ENCODE measurements at regions not wholly inside any gene's neighbourhood (a gene's known extent, or its start where the extent isn't known, plus 50 kb on each side); places are given as distances from the start of the nearest gene placed in this dataset.

GRCh38 chr7:32167815-32168214 is 97.6 kb upstream of the PDE1C start:
- POLR2A ChIA-PET, result no interaction called here
- H3K9me3 ChIP-seq (ENCODE audit: control extremely low read depth in 1 of 5, control insufficient read depth in 4 of 5, insufficient read depth in 2 of 5, low read depth in 1 of 5, low read length in 4 of 5), result no peaks in the 10 kb centered on the region
- CTCF ChIA-PET, result no interaction called here
- H3K27ac ChIP-seq (ENCODE audit: insufficient read depth in 1 of 2, low read depth in 1 of 2, low read length in 2 of 2, poor library complexity in 1 of 2, severe bottlenecking in 2 of 2), result no peak overlapping the region
- no peaks in the 10 kb centered on the region for H3K27me3 ChIP-seq (replicated peaks in 2 of 5; ENCODE audit: control insufficient read depth in 4 of 5, insufficient read depth in 5 of 5, low read length in 4 of 5)
- no peak for DNase-seq
- H3K4me3 ChIP-seq (ENCODE audit: control insufficient read depth in 1 of 7, extremely low read depth in 1 of 7, insufficient read depth in 4 of 7, low read depth in 2 of 7, low read length in 6 of 7), result no peak overlapping the region
- no peaks in the 10 kb centered on the region for H3K4me1 ChIP-seq (ENCODE audit: control extremely low read depth in 1 of 4, control insufficient read depth in 4 of 4, insufficient read depth in 4 of 4, low read length in 3 of 4)
- no peaks in the 10 kb centered on the region for H3K36me3 ChIP-seq (ENCODE audit: control insufficient read depth in 4 of 4, insufficient read depth in 4 of 4, low read length in 3 of 4)

- Histone ChIP-seq H3K27ac (ENCODE audit: insufficient read depth in 1 of 2, low read depth in 1 of 2, low read length in 2 of 2, poor library complexity in 1 of 2, severe bottlenecking in 2 of 2) (no peak overlapping the region), H3K9me3 (ENCODE audit: control extremely low read depth in 1 of 5, control insufficient read depth in 4 of 5, insufficient read depth in 2 of 5, low read depth in 1 of 5, low read length in 4 of 5) (no peaks in the 10 kb centered on the region), H3K4me3 (ENCODE audit: control insufficient read depth in 1 of 7, extremely low read depth in 1 of 7, insufficient read depth in 4 of 7, low read depth in 2 of 7, low read length in 6 of 7) (no peak overlapping the region), H3K27me3 (replicated peaks in 2 of 5; ENCODE audit: control insufficient read depth in 4 of 5, insufficient read depth in 5 of 5, low read length in 4 of 5) (no peaks in the 10 kb centered on the region), H3K36me3 (ENCODE audit: control insufficient read depth in 4 of 4, insufficient read depth in 4 of 4, low read length in 3 of 4) (no peaks in the 10 kb centered on the region), H3K4me1 (ENCODE audit: control extremely low read depth in 1 of 4, control insufficient read depth in 4 of 4, insufficient read depth in 4 of 4, low read length in 3 of 4) (no peaks in the 10 kb centered on the region)
- ChIA-PET CTCF (interaction anchor here (1.2 kb wide), 1 partner anchor 39 kb away, joined by 3 read pairs; no protein-coding TSS in a partner anchor), POLR2A (no interaction called here)
- 100% methylated on average over 1 of the region's 2 CpGs for WGBS (ENCODE audit: insufficient coverage)
- DNase-seq, result no peak
Observed at GRCh38 chr7:32167256-32167655, 97.0 kb upstream of the PDE1C start.

- WGBS (ENCODE audit: insufficient coverage), result 100% methylated on average over 1 of the region's 1 CpG
- Histone ChIP-seq H3K27ac (ENCODE audit: insufficient read depth in 1 of 2, low read depth in 1 of 2, low read length in 2 of 2, poor library complexity in 1 of 2, severe bottlenecking in 2 of 2) (no peak overlapping the region), H3K4me1 (ENCODE audit: control extremely low read depth in 1 of 4, control insufficient read depth in 4 of 4, insufficient read depth in 4 of 4, low read length in 3 of 4) (no peaks in the 10 kb centered on the region), H3K4me3 (ENCODE audit: control insufficient read depth in 1 of 7, extremely low read depth in 1 of 7, insufficient read depth in 4 of 7, low read depth in 2 of 7, low read length in 6 of 7) (no peak overlapping the region), H3K9me3 (ENCODE audit: control extremely low read depth in 1 of 5, control insufficient read depth in 4 of 5, insufficient read depth in 2 of 5, low read depth in 1 of 5, low read length in 4 of 5) (no peaks in the 10 kb centered on the region), H3K36me3 (ENCODE audit: control insufficient read depth in 4 of 4, insufficient read depth in 4 of 4, low read length in 3 of 4) (no peaks in the 10 kb centered on the region), H3K27me3 (replicated peaks in 2 of 5; ENCODE audit: control insufficient read depth in 4 of 5, insufficient read depth in 5 of 5, low read length in 4 of 5) (no peaks in the 10 kb centered on the region)
- peak in 1 of 3 donors; percentile 27 for DNase-seq
- CTCF ChIA-PET, result no interaction called here
- POLR2A ChIA-PET, result no interaction called here
Observed at GRCh38 chr7:32164341-32164996, 94.3 kb upstream of the PDE1C start.

GRCh38 chr7:32163896-32164295 is 93.7 kb upstream of the PDE1C start:
- POLR2A ChIA-PET, result interaction anchor here (0.6 kb wide), 1 partner anchor 395 kb away, joined by 3 read pairs; no protein-coding TSS in a partner anchor
- Histone ChIP-seq H3K4me1 (ENCODE audit: control extremely low read depth in 1 of 4, control insufficient read depth in 4 of 4, insufficient read depth in 4 of 4, low read length in 3 of 4) (no peaks in the 10 kb centered on the region), H3K27ac (ENCODE audit: insufficient read depth in 1 of 2, low read depth in 1 of 2, low read length in 2 of 2, poor library complexity in 1 of 2, severe bottlenecking in 2 of 2) (no peak overlapping the region), H3K27me3 (replicated peaks in 2 of 5; ENCODE audit: control insufficient read depth in 4 of 5, insufficient read depth in 5 of 5, low read length in 4 of 5) (no peaks in the 10 kb centered on the region), H3K36me3 (ENCODE audit: control insufficient read depth in 4 of 4, insufficient read depth in 4 of 4, low read length in 3 of 4) (no peaks in the 10 kb centered on the region), H3K4me3 (ENCODE audit: control insufficient read depth in 1 of 7, extremely low read depth in 1 of 7, insufficient read depth in 4 of 7, low read depth in 2 of 7, low read length in 6 of 7) (no peak overlapping the region), H3K9me3 (ENCODE audit: control extremely low read depth in 1 of 5, control insufficient read depth in 4 of 5, insufficient read depth in 2 of 5, low read depth in 1 of 5, low read length in 4 of 5) (no peaks in the 10 kb centered on the region)
- CTCF ChIA-PET, result no interaction called here
- DNase-seq, result no peak

GRCh38 chr7:32163141-32163806 is 93.1 kb upstream of the PDE1C start:
- Histone ChIP-seq H3K36me3 (ENCODE audit: control insufficient read depth in 4 of 4, insufficient read depth in 4 of 4, low read length in 3 of 4) (no peaks in the 10 kb centered on the region), H3K27me3 (replicated peaks in 2 of 5; ENCODE audit: control insufficient read depth in 4 of 5, insufficient read depth in 5 of 5, low read length in 4 of 5) (no peaks in the 10 kb centered on the region), H3K4me3 (ENCODE audit: control insufficient read depth in 1 of 7, extremely low read depth in 1 of 7, insufficient read depth in 4 of 7, low read depth in 2 of 7, low read length in 6 of 7) (no peak overlapping the region), H3K27ac (ENCODE audit: insufficient read depth in 1 of 2, low read depth in 1 of 2, low read length in 2 of 2, poor library complexity in 1 of 2, severe bottlenecking in 2 of 2) (no peak overlapping the region), H3K4me1 (ENCODE audit: control extremely low read depth in 1 of 4, control insufficient read depth in 4 of 4, insufficient read depth in 4 of 4, low read length in 3 of 4) (no peaks in the 10 kb centered on the region), H3K9me3 (ENCODE audit: control extremely low read depth in 1 of 5, control insufficient read depth in 4 of 5, insufficient read depth in 2 of 5, low read depth in 1 of 5, low read length in 4 of 5) (no peaks in the 10 kb centered on the region)
- ChIA-PET CTCF (no interaction called here), POLR2A (interaction anchor here (0.6 kb wide), 2 partner anchors 346 to 394 kb away, joined by 3 read pairs; no protein-coding TSS in a partner anchor)
- WGBS (ENCODE audit: insufficient coverage), result 86% methylated on average over 7 of the region's 7 CpGs
- DNase-seq, result no peak

GRCh38 chr7:32161708-32162107 is 91.5 kb upstream of the PDE1C start:
- POLR2A ChIA-PET, result no interaction called here
- H3K4me3 ChIP-seq (ENCODE audit: control insufficient read depth in 1 of 7, extremely low read depth in 1 of 7, insufficient read depth in 4 of 7, low read depth in 2 of 7, low read length in 6 of 7), result no peak overlapping the region
- no peaks in the 10 kb centered on the region for H3K36me3 ChIP-seq (ENCODE audit: control insufficient read depth in 4 of 4, insufficient read depth in 4 of 4, low read length in 3 of 4)
- CTCF ChIA-PET, result no interaction called here
- no peak for DNase-seq
- H3K27me3 ChIP-seq (replicated peaks in 2 of 5; ENCODE audit: control insufficient read depth in 4 of 5, insufficient read depth in 5 of 5, low read length in 4 of 5), result no peaks in the 10 kb centered on the region
- no peaks in the 10 kb centered on the region for H3K4me1 ChIP-seq (ENCODE audit: control extremely low read depth in 1 of 4, control insufficient read depth in 4 of 4, insufficient read depth in 4 of 4, low read length in 3 of 4)
- 86% methylated on average over 1 of the region's 2 CpGs for WGBS (ENCODE audit: insufficient coverage)
- H3K27ac ChIP-seq (ENCODE audit: insufficient read depth in 1 of 2, low read depth in 1 of 2, low read length in 2 of 2, poor library complexity in 1 of 2, severe bottlenecking in 2 of 2), result no peak overlapping the region
- no peaks in the 10 kb centered on the region for H3K9me3 ChIP-seq (ENCODE audit: control extremely low read depth in 1 of 5, control insufficient read depth in 4 of 5, insufficient read depth in 2 of 5, low read depth in 1 of 5, low read length in 4 of 5)

GRCh38 chr7:32158751-32159745 is 88.8 kb upstream of the PDE1C start:
- Histone ChIP-seq H3K4me3 (ENCODE audit: control insufficient read depth in 1 of 7, extremely low read depth in 1 of 7, insufficient read depth in 4 of 7, low read depth in 2 of 7, low read length in 6 of 7) (no peak overlapping the region), H3K27me3 (replicated peaks in 2 of 5; ENCODE audit: control insufficient read depth in 4 of 5, insufficient read depth in 5 of 5, low read length in 4 of 5) (no peaks in the 10 kb centered on the region), H3K9me3 (ENCODE audit: control extremely low read depth in 1 of 5, control insufficient read depth in 4 of 5, insufficient read depth in 2 of 5, low read depth in 1 of 5, low read length in 4 of 5) (no peaks in the 10 kb centered on the region), H3K4me1 (ENCODE audit: control extremely low read depth in 1 of 4, control insufficient read depth in 4 of 4, insufficient read depth in 4 of 4, low read length in 3 of 4) (no peaks in the 10 kb centered on the region), H3K27ac (ENCODE audit: insufficient read depth in 1 of 2, low read depth in 1 of 2, low read length in 2 of 2, poor library complexity in 1 of 2, severe bottlenecking in 2 of 2) (no peak overlapping the region), H3K36me3 (ENCODE audit: control insufficient read depth in 4 of 4, insufficient read depth in 4 of 4, low read length in 3 of 4) (no peaks in the 10 kb centered on the region)
- ChIA-PET POLR2A (no interaction called here), CTCF (no interaction called here)
- 100% methylated on average over 3 of the region's 4 CpGs for WGBS (ENCODE audit: insufficient coverage)
- DNase-seq, result no peak

Data from common myeloid progenitor, CD34-positive (primary cell).